ENCODE measurements at regions not wholly inside any gene's neighbourhood (a gene's known extent, or its start where the extent isn't known, plus 50 kb on each side); places are given as distances from the start of the nearest gene placed in this dataset.

DNA sequence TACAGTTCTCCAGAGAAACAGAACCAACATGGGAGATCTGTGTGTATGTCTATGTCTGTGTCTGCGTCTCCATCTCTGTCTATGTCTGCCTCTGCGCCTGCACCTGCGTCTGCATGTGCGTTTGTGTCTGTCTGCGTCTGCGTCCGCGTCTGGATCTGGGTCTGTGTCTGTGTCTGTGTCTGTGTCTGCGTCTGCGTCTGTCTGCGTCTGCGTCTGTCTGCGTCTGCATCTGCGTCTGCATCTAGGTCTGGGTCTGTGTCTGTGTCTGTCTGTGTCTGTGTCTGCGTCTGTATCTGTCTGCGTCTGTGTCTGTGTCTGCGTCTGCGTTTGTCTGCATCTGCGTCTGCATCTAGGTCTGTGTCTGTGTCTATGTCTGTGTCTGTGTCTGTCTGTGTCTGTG lies 53.1 kb upstream of the SLC22A11 start:
- TF ChIP-seq, protein P1, sequence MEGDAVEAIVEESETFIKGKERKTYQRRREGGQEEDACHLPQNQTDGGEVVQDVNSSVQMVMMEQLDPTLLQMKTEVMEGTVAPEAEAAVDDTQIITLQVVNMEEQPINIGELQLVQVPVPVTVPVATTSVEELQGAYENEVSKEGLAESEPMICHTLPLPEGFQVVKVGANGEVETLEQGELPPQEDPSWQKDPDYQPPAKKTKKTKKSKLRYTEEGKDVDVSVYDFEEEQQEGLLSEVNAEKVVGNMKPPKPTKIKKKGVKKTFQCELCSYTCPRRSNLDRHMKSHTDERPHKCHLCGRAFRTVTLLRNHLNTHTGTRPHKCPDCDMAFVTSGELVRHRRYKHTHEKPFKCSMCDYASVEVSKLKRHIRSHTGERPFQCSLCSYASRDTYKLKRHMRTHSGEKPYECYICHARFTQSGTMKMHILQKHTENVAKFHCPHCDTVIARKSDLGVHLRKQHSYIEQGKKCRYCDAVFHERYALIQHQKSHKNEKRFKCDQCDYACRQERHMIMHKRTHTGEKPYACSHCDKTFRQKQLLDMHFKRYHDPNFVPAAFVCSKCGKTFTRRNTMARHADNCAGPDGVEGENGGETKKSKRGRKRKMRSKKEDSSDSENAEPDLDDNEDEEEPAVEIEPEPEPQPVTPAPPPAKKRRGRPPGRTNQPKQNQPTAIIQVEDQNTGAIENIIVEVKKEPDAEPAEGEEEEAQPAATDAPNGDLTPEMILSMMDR (IDR thresholded peaks at IDR 0.05; ENCODE audit: low read length) = no peak
- no peak for TF ChIP-seq EZH2 (optimal IDR thresholded peaks at IDR 0.05; ENCODE audit: low read depth, low read length)

All from MM.1S (cell line).